ENCODE measurements at regions not wholly inside any gene's neighbourhood (a gene's known extent, or its start where the extent isn't known, plus 50 kb on each side); places are given as distances from the start of the nearest gene placed in this dataset.

DNA sequence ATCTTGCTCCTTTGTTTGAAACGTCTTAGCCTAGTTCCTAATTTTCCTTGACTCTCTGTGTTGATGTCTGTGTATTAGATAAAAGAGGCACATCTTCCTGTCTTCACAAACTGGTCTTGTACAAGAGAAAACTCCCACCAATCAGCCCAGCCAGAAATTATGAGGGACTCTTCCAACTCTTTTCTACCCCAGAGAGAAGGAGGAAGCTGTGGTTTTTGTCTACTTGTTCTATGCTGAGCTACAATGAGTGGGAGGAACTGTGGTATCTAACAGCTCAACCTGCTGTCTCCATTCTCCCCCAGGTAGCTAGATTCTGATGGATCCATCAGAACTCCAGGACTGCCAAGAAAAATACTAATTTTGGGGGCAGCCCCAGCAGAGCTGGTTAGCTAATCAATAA is 392.5 kb downstream of the HS3ST3B1 start:
- 100% methylated on average over 1 of the region's 1 CpG; no CpG with 5 or more reads in 1 of the 2 experiments for WGBS, 2 experiments (ENCODE audit: extremely low coverage in 1 of 2, insufficient coverage in 1 of 2, insufficient read length in 1 of 2, insufficient replicate concordance in 2 of 2, low coverage in 1 of 2, low lambda C conversion rate in 2 of 2, missing lambda C conversion rate in 1 of 2)
- CTCF ChIA-PET (ENCODE audit: partially characterized antibody): no interaction called here

More for the DNA sequence above, 392.5 kb downstream of the HS3ST3B1 start:
- H4K20me1 ChIP-seq (replicated peaks in 1 of 2; ENCODE audit: control insufficient read depth in 1 of 2, insufficient read depth in 2 of 2, low read length in 2 of 2): no peaks in the 10 kb centered on the region
- no peak overlapping the region for H3K4ac ChIP-seq (replicated peaks; ENCODE audit: insufficient read length, low read depth, low read length)
- no peaks in the 10 kb centered on the region for H3K9me3 ChIP-seq (ENCODE audit: insufficient read depth in 2 of 2, low read depth in 1 of 2, low read length in 1 of 2)
- no peak overlapping the region for H3K9ac ChIP-seq (replicated peaks in 1 of 4; ENCODE audit: extremely low read depth in 1 of 4, low read depth in 3 of 4, low read length in 3 of 4)
- H3K4me1 ChIP-seq (replicated peaks in 1 of 4; ENCODE audit: control insufficient read depth in 3 of 4, insufficient read depth in 4 of 4, low read length in 3 of 4): no peaks in the 10 kb centered on the region
- no peak for FAIRE-seq
- H3K56ac ChIP-seq (replicated peaks; ENCODE audit: insufficient read length, low read depth, low read length): no peak overlapping the region
- no peak overlapping the region for H2BK15ac ChIP-seq (ENCODE audit: low read length)
- H4K8ac ChIP-seq (ENCODE audit: extremely low read depth, insufficient read depth, low read length): no peak overlapping the region
- no peak overlapping the region for H2BK120ac ChIP-seq (replicated peaks; ENCODE audit: low read depth, low read length)
- no peak overlapping the region for H2BK12ac ChIP-seq (ENCODE audit: low read depth, low read length)
- H3K18ac ChIP-seq (ENCODE audit: extremely low read depth, low read length): no peak overlapping the region
- H4K91ac ChIP-seq (replicated peaks; ENCODE audit: insufficient read length, low read length): no peak overlapping the region
- no peak overlapping the region for H3K4me2 ChIP-seq (ENCODE audit: insufficient read depth in 1 of 2, low read depth in 2 of 2, low read length in 2 of 2)
- H2BK5ac ChIP-seq (ENCODE audit: low read depth, low read length): no peak overlapping the region
- no peak overlapping the region for H2AK5ac ChIP-seq (ENCODE audit: low read depth, low read length)
- no peaks in the 10 kb centered on the region; the same call in 1 of the 2 replicates for H3K23me2 ChIP-seq (ENCODE audit: low read depth, low read length)
- no peak overlapping the region for H3K27ac ChIP-seq (ENCODE audit: low read depth, low read length)
- no peak overlapping the region for H3K14ac ChIP-seq (ENCODE audit: insufficient read length)
- H3K79me2 ChIP-seq (ENCODE audit: control insufficient read depth in 1 of 2, insufficient read depth in 2 of 2, low read length in 2 of 2): no peaks in the 10 kb centered on the region
- POLR2A ChIA-PET (ENCODE audit: partially characterized antibody): no interaction called here
- no peak for DNase-seq (ENCODE audit: low read depth in 1 of 2, low spot score in 2 of 2)
- no peaks in the 10 kb centered on the region for H3K27me3 ChIP-seq (replicated peaks in 1 of 4; ENCODE audit: control insufficient read depth in 3 of 4, extremely low read depth in 1 of 4, insufficient read depth in 3 of 4, low read length in 3 of 4)
- H3K4me3 ChIP-seq (ENCODE audit: extremely low read depth in 1 of 4, insufficient read depth in 2 of 4, low read depth in 3 of 4, low read length in 4 of 4): no peak overlapping the region
- H2BK20ac ChIP-seq (ENCODE audit: low read length): no peak overlapping the region
- no peak overlapping the region for H4K5ac ChIP-seq (ENCODE audit: insufficient read length, low read depth, low read length)
- no peaks in the 10 kb centered on the region for H3K79me1 ChIP-seq (ENCODE audit: low read depth, low read length)
- no peak overlapping the region for H2AFZ ChIP-seq (ENCODE audit: low read length)
- H3K36me3 ChIP-seq (ENCODE audit: control insufficient read depth in 2 of 4, insufficient read depth in 4 of 4, low read length in 3 of 4): no peaks in the 10 kb centered on the region
- no peak overlapping the region for H3K23ac ChIP-seq (ENCODE audit: insufficient read length)
- TF ChIP-seq CHD1 (IDR thresholded peaks at IDR 0.05; ENCODE audit: low read depth, low read length): no peak
- TF ChIP-seq ASH2L (IDR thresholded peaks at IDR 0.05; ENCODE audit: low read length): no peak
- TF ChIP-seq CHD2 (IDR thresholded peaks at IDR 0.05; ENCODE audit: low read length): no peak
- TF ChIP-seq TEAD4 (IDR thresholded peaks at IDR 0.05; ENCODE audit: low read depth, low read length): no peak
- TF ChIP-seq, protein P1, sequence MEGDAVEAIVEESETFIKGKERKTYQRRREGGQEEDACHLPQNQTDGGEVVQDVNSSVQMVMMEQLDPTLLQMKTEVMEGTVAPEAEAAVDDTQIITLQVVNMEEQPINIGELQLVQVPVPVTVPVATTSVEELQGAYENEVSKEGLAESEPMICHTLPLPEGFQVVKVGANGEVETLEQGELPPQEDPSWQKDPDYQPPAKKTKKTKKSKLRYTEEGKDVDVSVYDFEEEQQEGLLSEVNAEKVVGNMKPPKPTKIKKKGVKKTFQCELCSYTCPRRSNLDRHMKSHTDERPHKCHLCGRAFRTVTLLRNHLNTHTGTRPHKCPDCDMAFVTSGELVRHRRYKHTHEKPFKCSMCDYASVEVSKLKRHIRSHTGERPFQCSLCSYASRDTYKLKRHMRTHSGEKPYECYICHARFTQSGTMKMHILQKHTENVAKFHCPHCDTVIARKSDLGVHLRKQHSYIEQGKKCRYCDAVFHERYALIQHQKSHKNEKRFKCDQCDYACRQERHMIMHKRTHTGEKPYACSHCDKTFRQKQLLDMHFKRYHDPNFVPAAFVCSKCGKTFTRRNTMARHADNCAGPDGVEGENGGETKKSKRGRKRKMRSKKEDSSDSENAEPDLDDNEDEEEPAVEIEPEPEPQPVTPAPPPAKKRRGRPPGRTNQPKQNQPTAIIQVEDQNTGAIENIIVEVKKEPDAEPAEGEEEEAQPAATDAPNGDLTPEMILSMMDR (IDR thresholded peaks at IDR 0.05; ENCODE audit: control extremely low read depth in 1 of 3, insufficient read depth in 1 of 3, low read depth in 1 of 3, low read length in 3 of 3): no peak
- TF ChIP-seq YY1 (IDR thresholded peaks at IDR 0.05; ENCODE audit: low read depth, low read length): no peak
- no peak for TF ChIP-seq ZNF274 (IDR thresholded peaks at IDR 0.05; ENCODE audit: borderline replicate concordance, extremely low read depth, low read length)
- TF ChIP-seq KDM5A (IDR thresholded peaks at IDR 0.05; ENCODE audit: low read length): no peak
- TF ChIP-seq TAF1 (IDR thresholded peaks at IDR 0.05; ENCODE audit: low read depth, low read length): no peak
- TF ChIP-seq, protein P2, sequence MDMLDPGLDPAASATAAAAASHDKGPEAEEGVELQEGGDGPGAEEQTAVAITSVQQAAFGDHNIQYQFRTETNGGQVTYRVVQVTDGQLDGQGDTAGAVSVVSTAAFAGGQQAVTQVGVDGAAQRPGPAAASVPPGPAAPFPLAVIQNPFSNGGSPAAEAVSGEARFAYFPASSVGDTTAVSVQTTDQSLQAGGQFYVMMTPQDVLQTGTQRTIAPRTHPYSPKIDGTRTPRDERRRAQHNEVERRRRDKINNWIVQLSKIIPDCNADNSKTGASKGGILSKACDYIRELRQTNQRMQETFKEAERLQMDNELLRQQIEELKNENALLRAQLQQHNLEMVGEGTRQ (IDR thresholded peaks at IDR 0.05; ENCODE audit: low read length): no peak

Data from H1 (cell line).